HepG2 (cell line): ENCODE measurements at regions not wholly inside any gene's neighbourhood (a gene's known extent, or its start where the extent isn't known, plus 50 kb on each side); places are given as distances from the start of the nearest gene placed in this dataset.
"Not testable (repeated sequence)": the region's sequence is repeated elsewhere in the genome, so short reads cannot be mapped to it uniquely, and the experiment has no call there.

ENCODE experiments used
- CREBL2 ChIP-seq: sonication (generic); formaldehyde crosslinking; IDR thresholded peaks from 2 replicates; pipeline ENCODE4 v1.8.1; 2023; ENCODE audit warnings: missing genetic modification reagents, mild to moderate bottlenecking, borderline replicate concordance
- CTCF ChIP-seq: sonication (generic); formaldehyde crosslinking; IDR thresholded peaks from 2 replicates; pipeline ENCODE4 v1.5.0; 2020; ENCODE audit warnings: mild to moderate bottlenecking, missing genetic modification reagents, moderate library complexity
- GABPA ChIP-seq, 2 experiments: IDR thresholded peaks; 2 replicates each; pipeline ENCODE4 v1.6.1; 2011 to 2016; ENCODE audit warnings: low read depth in 2 of 2, low read length in 1 of 2, missing biosample characterization in 1 of 2, missing genetic modification characterization in 1 of 2
- GPN1 ChIP-seq: sonication (generic); formaldehyde crosslinking; IDR thresholded peaks from 2 replicates; pipeline ENCODE4 v1.5.1; 2020; ENCODE audit warnings: missing genetic modification reagents, borderline replicate concordance
- POLR2AphosphoS5 ChIP-seq: IDR thresholded peaks from 2 replicates; pipeline ENCODE4 v1.6.1; 2012; ENCODE audit warnings: low read depth, low read length
- SP4 ChIP-seq: sonication (generic); formaldehyde crosslinking; IDR thresholded peaks from 2 replicates; pipeline ENCODE4 v1.8.1; 2023; ENCODE audit warnings: mild to moderate bottlenecking, missing genetic modification reagents
- STAT6 ChIP-seq: sonication (generic); formaldehyde crosslinking; IDR thresholded peaks from 2 replicates; pipeline ENCODE4 v1.4.0; 2020; ENCODE audit warnings: missing genetic modification reagents, mild to moderate bottlenecking, borderline replicate concordance

- TF ChIP-seq STAT6 (CRISPR knock-in tag); CTCF; GABPA (IDR thresholded peaks at IDR 0.05; ENCODE audit: low read depth, low read length); GABPA (CRISPR knock-in tag; IDR thresholded peaks at IDR 0.05; ENCODE audit: low read depth); SP4 (CRISPR knock-in tag); GPN1 (CRISPR knock-in tag); CREBL2; POLR2AphosphoS5: not testable (repeated sequence)
These were observed 61.5 kb upstream of the ADRA1D start for GRCh38 chr20:4310616-4311015.
